Renal cortex interstitium (tissue), 11 donors: ENCODE measurements at regions not wholly inside any gene's neighbourhood (a gene's known extent, or its start where the extent isn't known, plus 50 kb on each side); places are given as distances from the start of the nearest gene placed in this dataset.
"Not testable (repeated sequence)": the region's sequence is repeated elsewhere in the genome, so short reads cannot be mapped to it uniquely, and the experiment has no call there.

ENCODE experiments used
- DNase-seq, 11 donors: peaks; one replicate each; pipeline ENCODE4 v3.0.0-alpha.2; 2013; ENCODE audit warnings: low read depth in 9 of 11, low spot score in 4 of 11; ENCODE audit errors: extremely low read depth in 1 of 11

GRCh38 chrX:109782994-109783700, 50.1 kb upstream of the ACSL4 start:
- peak in 2 of 11 donors; percentile 9 to 12 for DNase-seq

DNA sequence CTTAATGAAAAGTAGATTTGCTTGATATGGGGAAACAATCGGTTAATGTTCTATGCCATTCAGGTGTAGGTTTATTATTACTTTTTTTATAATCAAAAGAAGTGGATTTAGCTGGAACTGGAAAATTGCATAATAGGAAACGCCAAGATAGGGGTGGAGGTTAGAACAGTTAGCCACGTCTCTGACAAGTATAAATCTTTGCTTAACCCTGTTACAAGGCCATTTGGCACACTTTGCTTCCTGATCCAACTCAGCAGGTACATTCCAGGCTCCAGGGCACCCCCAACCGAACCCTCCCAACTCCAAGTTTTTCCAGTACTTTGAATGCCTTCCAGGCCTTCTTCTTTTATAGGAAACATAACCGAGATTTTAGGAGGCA, 50.6 kb upstream of the ACSL4 start:
- peak in 4 of 11 donors; percentile 8 to 22 (median 10) for DNase-seq

GRCh38 chrX:109785053-109785452, 52.0 kb upstream of the ACSL4 start:
- DNase-seq = no peak

DNA sequence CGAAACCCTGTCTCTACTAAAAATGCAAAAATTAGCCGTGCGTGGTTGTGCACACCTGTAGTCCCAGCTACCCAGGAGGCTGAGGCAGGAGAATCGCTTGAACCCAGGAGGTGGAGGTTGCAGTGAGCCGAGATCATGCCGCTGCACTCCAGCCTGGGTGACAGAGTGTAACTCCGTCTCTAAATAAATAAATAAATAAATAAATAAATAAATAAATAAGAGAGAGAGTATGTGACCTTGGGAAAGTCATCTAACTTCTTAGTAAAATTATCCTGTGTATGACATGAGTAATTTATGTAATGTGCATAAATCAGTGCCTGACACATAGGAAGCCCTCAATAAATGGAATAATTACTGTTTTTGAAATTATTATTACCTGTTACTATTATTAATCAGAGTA, 57.5 kb upstream of the ACSL4 start:
- not testable (repeated sequence) for DNase-seq

GRCh38 chrX:109793191-109793590, 60.1 kb upstream of the ACSL4 start:
- DNase-seq = no peak

GRCh38 chrX:109795682-109796081, 62.6 kb upstream of the ACSL4 start:
- DNase-seq = no peak

GRCh38 chrX:109797311-109797975, 64.4 kb upstream of the ACSL4 start:
- DNase-seq = no peak

DNA sequence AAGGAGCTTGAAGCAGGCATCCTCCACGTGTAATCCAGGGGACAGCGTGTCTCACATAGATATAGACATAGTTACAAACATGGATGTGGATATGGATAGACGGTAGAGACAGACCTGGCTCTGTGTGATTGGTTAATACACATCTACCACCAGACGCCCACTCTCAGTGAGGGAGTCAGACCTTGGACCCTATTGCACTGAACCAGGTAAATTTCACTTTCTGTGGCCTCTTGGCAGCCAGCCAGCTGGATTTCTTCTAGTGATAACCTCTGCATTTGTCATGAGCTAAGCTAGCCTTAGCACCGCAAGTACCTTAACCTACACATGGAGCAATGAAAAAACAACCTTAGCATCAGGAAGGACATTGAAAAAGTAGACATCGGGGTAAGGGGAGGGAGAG, 79.2 kb upstream of the ACSL4 start:
- DNase-seq = no peak

DNA sequence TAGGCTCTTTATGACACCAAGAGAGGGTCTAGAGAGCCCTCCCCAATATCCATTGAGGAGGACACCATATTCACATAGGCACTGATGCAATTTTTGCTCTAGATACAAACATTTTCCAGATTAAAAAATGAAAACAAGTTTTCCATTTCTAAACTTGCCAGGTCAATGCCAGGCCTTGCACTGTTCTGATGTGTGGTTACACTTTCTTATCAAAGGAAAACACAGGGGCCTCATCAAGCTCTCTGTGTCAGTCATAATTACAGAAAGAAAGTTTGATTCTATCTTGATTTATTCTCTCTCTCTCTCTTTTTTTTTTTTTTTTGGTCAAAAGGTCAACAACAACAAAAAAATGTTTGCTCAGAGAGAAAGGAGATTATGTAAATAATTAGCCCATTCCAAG, 80.2 kb upstream of the ACSL4 start:
- no peak for DNase-seq

GRCh38 chrX:109818976-109819375, 85.9 kb upstream of the ACSL4 start:
- DNase-seq = peak in 2 of 11 donors; percentile 17 to 19

- no peak for DNase-seq
Measured at GRCh38 chrX:109822861-109823260, 89.8 kb upstream of the ACSL4 start.

- no peak for DNase-seq
Measured at GRCh38 chrX:109826954-109827708, 94.1 kb upstream of the ACSL4 start.

DNA sequence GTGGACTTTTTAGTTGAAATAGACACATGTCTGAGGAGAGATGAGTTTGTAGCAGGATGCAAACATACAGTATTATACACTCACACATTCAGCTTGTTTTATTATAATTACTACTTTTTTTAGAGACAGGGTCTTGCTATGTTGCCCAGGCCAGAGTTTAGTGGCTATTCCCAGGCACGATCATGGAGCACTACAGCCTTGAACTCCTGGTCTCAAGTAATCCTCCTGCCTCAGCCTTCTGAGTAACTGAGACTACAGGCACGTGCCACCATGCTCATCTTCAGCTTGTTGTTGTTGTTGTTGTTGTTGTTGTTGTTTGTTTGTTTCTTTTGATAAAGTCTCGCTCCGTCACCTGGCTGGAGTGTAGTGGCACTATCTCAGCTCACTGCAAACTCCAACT, 94.7 kb upstream of the ACSL4 start:
- DNase-seq = no peak

DNA sequence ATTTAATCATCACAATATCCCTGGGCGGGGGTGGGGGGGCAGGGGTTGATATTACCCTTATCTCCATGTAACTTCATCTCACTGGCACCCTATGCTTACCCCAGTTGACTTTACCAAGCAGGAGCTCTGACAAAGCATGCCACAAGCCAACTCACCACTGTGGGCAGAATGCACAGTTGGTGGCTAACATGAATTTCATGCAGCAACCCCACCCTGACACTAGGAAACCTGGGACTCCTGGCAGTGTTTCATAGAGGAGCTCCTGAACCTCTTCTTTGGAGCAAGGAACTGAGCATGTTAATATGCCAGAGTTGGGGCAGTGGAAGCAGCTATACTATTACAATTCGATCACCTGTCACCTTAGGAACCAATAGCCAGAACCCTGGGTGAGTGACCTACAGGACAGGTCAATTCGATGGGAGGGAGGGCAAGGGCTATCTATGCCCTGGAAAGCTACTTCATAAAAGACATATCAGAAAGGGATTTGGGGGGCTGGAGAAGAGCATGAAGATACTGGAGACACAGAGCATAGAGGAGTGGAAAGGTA, 97.2 kb upstream of the ACSL4 start:
- DNase-seq = no peak

DNA sequence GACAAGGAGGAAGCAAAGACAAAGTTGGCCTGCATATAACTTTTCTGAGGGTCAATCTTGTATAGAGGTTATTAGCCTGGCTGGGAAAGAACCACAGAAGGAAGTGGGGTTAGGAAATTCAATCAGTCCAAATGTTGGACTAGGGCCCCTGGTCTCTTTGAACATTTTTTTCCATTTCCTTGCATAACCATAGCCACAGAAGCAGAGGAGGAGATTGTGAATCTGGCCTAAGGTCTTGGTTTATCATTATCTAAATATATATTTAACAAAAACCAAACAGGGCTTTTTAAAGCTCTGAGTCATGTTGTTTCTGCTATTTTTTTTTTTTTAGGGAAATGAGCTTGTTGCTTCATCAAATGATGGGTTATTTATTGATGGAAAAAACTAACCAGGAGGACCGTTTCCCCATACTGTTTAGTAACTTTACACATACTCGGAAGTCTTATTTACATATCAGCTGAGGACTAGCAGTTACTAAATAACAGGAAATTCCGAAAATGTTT, 97.7 kb upstream of the ACSL4 start:
- DNase-seq = no peak

DNA sequence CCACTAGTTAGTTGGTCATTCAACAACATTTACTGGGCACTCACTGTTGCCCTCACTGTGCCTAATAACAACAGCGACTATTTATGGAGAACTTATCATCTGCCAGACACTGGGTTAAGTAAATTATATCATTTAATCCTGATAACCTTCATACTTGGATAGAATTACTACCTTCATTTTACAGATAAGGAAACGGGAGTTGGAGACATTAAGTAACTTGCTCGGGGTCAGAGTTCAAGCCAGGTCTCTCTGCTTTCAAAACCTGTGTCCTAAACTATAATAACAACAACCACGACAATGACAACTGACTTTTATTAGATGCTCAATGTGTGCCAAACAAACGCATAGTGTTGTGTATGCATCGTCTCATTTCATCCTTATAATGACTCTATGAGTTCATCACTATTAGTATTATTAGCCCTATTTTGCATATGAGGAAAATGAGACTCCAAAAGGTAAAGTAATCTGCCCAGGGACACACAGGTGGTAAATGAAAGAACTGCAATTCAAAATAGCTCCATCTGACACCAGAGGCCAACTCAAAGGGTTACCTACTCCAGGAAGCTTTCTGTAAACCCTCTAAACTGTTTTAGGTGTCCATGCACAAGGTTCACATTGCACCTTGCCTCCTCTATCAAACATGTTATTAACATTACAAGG, 98.4 kb upstream of the ACSL4 start:
- no peak for DNase-seq

DNA sequence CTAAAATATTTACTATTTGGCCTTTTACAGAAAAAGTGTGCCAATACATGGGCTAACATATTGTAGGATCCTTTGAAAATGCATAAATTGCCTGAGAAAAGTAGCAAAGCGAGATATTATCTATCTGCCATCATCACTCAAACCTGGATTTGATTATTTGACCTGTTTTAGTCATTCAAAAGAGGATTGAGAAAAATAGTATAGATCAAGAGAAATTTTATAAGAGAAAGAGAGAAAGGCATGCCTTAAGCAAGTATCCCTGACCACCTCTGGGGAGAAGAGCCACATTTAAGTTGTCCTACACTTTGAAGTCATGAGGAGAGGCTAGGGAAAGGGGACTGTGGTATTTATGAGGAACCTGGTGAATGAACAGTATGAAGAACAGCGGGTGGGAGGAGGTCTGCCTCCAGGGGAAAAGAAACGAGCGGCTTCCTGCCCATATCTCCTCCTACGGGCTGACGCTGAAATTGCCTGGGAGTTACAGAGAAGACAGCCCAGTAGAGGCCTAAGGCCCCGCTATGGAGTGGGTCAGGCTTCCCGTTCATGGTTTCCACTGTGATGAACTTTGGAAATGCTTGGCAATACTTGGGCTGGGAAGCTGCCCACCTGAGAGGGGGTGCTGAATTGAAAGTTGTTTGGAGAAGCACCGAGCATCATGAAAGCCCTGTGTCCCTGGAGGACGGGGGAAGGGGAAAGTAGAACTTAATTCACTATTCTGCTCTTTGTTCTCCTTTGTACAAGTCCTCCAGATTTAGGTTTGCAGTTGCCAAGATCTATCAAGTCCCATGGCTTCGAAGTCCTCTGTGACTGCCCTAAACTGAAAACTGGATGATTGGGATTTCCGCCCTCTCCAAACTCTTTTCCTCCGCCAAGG, 106.9 kb upstream of the ACSL4 start:
- DNase-seq = no peak

DNA sequence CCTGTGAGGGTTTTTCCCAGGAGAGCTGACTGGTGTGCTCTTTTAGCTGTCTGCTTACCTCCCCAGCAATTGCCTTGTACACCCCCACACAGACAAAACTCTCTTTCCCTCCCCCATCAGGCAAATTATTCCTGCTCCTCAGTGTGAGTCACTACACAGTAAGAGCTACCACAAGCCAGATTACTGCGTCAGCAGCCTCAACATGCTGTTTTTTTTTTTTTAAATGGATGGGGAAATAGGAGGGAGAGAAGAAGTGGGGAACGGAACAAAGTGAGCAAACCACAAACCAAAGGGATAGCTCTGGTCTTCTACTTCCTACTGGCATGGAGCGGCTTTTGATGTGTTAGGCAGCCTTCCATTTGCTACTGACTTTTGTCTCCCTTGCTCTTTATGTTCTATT, 107.5 kb upstream of the ACSL4 start:
- DNase-seq = no peak
